ENCODE measurements at regions not wholly inside any gene's neighbourhood (a gene's known extent, or its start where the extent isn't known, plus 50 kb on each side); places are given as distances from the start of the nearest gene placed in this dataset.

DNA sequence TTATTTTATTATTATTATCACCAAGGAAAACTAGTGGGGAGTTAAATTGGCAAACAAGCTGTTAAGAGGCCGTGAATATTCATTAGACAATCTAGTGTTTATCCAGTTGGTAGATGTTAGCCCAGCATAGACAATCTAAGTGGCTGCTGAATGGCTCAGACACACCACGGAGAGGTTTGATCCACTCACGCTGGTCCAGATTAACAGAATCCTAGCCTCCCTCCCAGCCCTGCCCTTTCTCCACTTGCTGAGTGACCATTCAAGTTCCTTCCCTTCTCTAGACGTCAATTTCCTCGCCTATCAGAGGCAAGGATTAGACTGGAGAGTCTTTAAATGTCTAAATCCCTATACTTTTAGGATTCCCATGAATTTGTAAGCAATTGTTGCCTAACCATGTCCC lies 80.1 kb downstream of the RRAGC start:
- TF ChIP-seq, protein P1, sequence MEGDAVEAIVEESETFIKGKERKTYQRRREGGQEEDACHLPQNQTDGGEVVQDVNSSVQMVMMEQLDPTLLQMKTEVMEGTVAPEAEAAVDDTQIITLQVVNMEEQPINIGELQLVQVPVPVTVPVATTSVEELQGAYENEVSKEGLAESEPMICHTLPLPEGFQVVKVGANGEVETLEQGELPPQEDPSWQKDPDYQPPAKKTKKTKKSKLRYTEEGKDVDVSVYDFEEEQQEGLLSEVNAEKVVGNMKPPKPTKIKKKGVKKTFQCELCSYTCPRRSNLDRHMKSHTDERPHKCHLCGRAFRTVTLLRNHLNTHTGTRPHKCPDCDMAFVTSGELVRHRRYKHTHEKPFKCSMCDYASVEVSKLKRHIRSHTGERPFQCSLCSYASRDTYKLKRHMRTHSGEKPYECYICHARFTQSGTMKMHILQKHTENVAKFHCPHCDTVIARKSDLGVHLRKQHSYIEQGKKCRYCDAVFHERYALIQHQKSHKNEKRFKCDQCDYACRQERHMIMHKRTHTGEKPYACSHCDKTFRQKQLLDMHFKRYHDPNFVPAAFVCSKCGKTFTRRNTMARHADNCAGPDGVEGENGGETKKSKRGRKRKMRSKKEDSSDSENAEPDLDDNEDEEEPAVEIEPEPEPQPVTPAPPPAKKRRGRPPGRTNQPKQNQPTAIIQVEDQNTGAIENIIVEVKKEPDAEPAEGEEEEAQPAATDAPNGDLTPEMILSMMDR (conservative IDR thresholded peaks at IDR 0.05; ENCODE audit: low read length), result no peak
- no peak for TF ChIP-seq EZH2phosphoT487 (IDR thresholded peaks at IDR 0.05; ENCODE audit: borderline replicate concordance, low read depth, low read length)
